GM12874 (cell line): ENCODE measurements at regions not wholly inside any gene's neighbourhood (a gene's known extent, or its start where the extent isn't known, plus 50 kb on each side); places are given as distances from the start of the nearest gene placed in this dataset.

Source experiments
- CTCF ChIP-seq: IDR thresholded peaks from 2 replicates; pipeline ENCODE4 v1.5.1; 2011; ENCODE audit warnings: low read depth, mild to moderate bottlenecking, control low read depth, low read length, moderate library complexity; ENCODE audit not compliant: insufficient read depth

- no peak for TF ChIP-seq CTCF
Observed at GRCh38 chr13:44172281-44172810, 201.3 kb upstream of the SERP2 start.

GRCh38 chr13:44174769-44175425 is 198.7 kb upstream of the SERP2 start:
- TF ChIP-seq CTCF = no peak

- no peak for TF ChIP-seq CTCF
Observed at GRCh38 chr13:44176173-44176572, 197.5 kb upstream of the SERP2 start.

- no peak for TF ChIP-seq CTCF
Observed at GRCh38 chr13:44180876-44181536, 192.6 kb upstream of the SERP2 start.

GRCh38 chr13:44181931-44182330 is 191.7 kb upstream of the SERP2 start:
- no peak for TF ChIP-seq CTCF

GRCh38 chr13:44184740-44185139 is 188.9 kb upstream of the SERP2 start:
- TF ChIP-seq CTCF = no peak

GRCh38 chr13:44188257-44188656 is 185.4 kb upstream of the SERP2 start:
- no peak for TF ChIP-seq CTCF
